ENCODE measurements at regions not wholly inside any gene's neighbourhood (a gene's known extent, or its start where the extent isn't known, plus 50 kb on each side); places are given as distances from the start of the nearest gene placed in this dataset.
"Not testable (repeated sequence)": the region's sequence is repeated elsewhere in the genome, so short reads cannot be mapped to it uniquely, and the experiment has no call there.

GRCh38 chr5:15103864-15104263 is 232.3 kb upstream of the ANKH start:
- DNase-seq: no peak

- no peak for DNase-seq
Measured at GRCh38 chr5:15103130-15103529, 231.6 kb upstream of the ANKH start.

GRCh38 chr5:15097552-15097951 is 226.0 kb upstream of the ANKH start:
- DNase-seq: no peak

- not testable (repeated sequence) for DNase-seq
Measured at GRCh38 chr5:15096686-15097085, 225.1 kb upstream of the ANKH start.

- peak in 2 of 58 donors; percentile 3 to 24 for DNase-seq
Measured at GRCh38 chr5:15092801-15093200, 221.2 kb upstream of the ANKH start.

GRCh38 chr5:15085671-15086070 is 214.1 kb upstream of the ANKH start:
- no peak for DNase-seq

GRCh38 chr5:15082096-15082495 is 210.5 kb upstream of the ANKH start:
- DNase-seq: no peak

GRCh38 chr5:15080219-15080618 is 208.6 kb upstream of the ANKH start:
- no peak for DNase-seq

- DNase-seq: no peak
Measured at GRCh38 chr5:15079566-15079965, 208.0 kb upstream of the ANKH start.

GRCh38 chr5:15074651-15075050 is 203.1 kb upstream of the ANKH start:
- no peak for DNase-seq

GRCh38 chr5:15073453-15073852 is 201.9 kb upstream of the ANKH start:
- no peak for DNase-seq

GRCh38 chr5:15070907-15071306 is 199.3 kb upstream of the ANKH start:
- no peak for DNase-seq

GRCh38 chr5:15069407-15069905 is 197.9 kb upstream of the ANKH start:
- DNase-seq: no peak

- no peak for DNase-seq
Measured at GRCh38 chr5:15065091-15065490, 193.5 kb upstream of the ANKH start.

GRCh38 chr5:15064396-15064795 is 192.8 kb upstream of the ANKH start:
- DNase-seq: no peak

- DNase-seq: no peak
Measured at GRCh38 chr5:15056988-15057592, 185.5 kb upstream of the ANKH start.

GRCh38 chr5:15044521-15044920 is 172.9 kb upstream of the ANKH start:
- DNase-seq: no peak

GRCh38 chr5:15037247-15037908 is 165.8 kb upstream of the ANKH start:
- no peak for DNase-seq

- DNase-seq: no peak
Measured at GRCh38 chr5:15034379-15034778, 162.8 kb upstream of the ANKH start.

- no peak for DNase-seq
Measured at GRCh38 chr5:15031180-15031579, 159.6 kb upstream of the ANKH start.

- DNase-seq: no peak
Measured at GRCh38 chr5:15027764-15028163, 156.2 kb upstream of the ANKH start.

GRCh38 chr5:15026944-15027343 is 155.4 kb upstream of the ANKH start:
- DNase-seq: no peak
